Endothelial cell of umbilical vein (primary cell): ENCODE measurements at regions not wholly inside any gene's neighbourhood (a gene's known extent, or its start where the extent isn't known, plus 50 kb on each side); places are given as distances from the start of the nearest gene placed in this dataset.

ENCODE experiments used
- BruUV-seq: library from RNA; stranded (reverse); fragments of 400-500 nt; replicated peaks from 2 replicates; lab custom pipeline; 2021; lab: Mats Ljungman, UMichigan
- CTCF ChIA-PET: fragments of 300-600, 350-600 bp; sonication (Branson Sonifier 250); formaldehyde crosslinking; loops from one replicate; lab custom pipeline; 2021; ENCODE audit warnings: antibody characterized with exemption, inconsistent platforms; lab: Charles Lee
- POLR2A ChIA-PET: fragments of 300-600, 350-600 bp; sonication (Branson Sonifier 250); formaldehyde crosslinking; loops from one replicate; lab custom pipeline; 2021; ENCODE audit warnings: antibody characterized with exemption, inconsistent platforms; lab: Charles Lee
- DNase-seq: peaks from one replicate; pipeline ENCODE4 v3.0.0-alpha.2; 2011; ENCODE audit warnings: low read depth, low spot score
- FAIRE-seq: peaks from 2 replicates; lab custom pipeline; 2011; peaks lifted over from hg19 to GRCh38; lab: Jason Lieb, UNC
- H2AFZ ChIP-seq: 2 replicates; pipeline ENCODE4 v1.6.0; 2012; ENCODE audit warnings: low read depth, low read length, control low read depth, inconsistent platforms
- H3K27ac ChIP-seq: 2 replicates; pipeline ENCODE4 v1.5.1; 2011; ENCODE audit warnings: low read depth, mild to moderate bottlenecking, control low read depth, low read length, moderate library complexity; ENCODE audit not compliant: insufficient read depth
- H3K27me3 ChIP-seq, 2 experiments: 2 replicates each; pipeline versions ENCODE4 v1.6.0 to v1.6.1; 2011; ENCODE audit warnings: low read length in 2 of 2, mixed read lengths in 1 of 2; ENCODE audit not compliant: control insufficient read depth in 2 of 2, insufficient read depth in 2 of 2
- H3K36me3 ChIP-seq, 2 experiments: 2 replicates in 1 of 2; 3 replicates in 1 of 2; pipeline ENCODE4 v1.5.1; 2011; ENCODE audit warnings: low read length in 2 of 2, mild to moderate bottlenecking in 1 of 2, moderate library complexity in 1 of 2; ENCODE audit not compliant: control insufficient read depth in 2 of 2, insufficient read depth in 2 of 2; ENCODE audit errors: extremely low read depth in 1 of 2
- H3K4me1 ChIP-seq: 3 replicates; pipeline ENCODE4 v1.5.1; 2011; ENCODE audit warnings: mild to moderate bottlenecking, low read length; ENCODE audit not compliant: control insufficient read depth, insufficient read depth; ENCODE audit errors: extremely low read depth
- H3K4me2 ChIP-seq: 2 replicates; pipeline ENCODE4 v1.6.1; 2011; ENCODE audit warnings: low read length, control low read depth, mixed read lengths; ENCODE audit not compliant: insufficient read depth
- H3K4me3 ChIP-seq, 3 experiments: fragments of 200-600 bp in 1 of 3; sonication (generic), shearing (Covaris generic) in 1 of 3; replicated peaks in 1 of 3; 2 replicates each; pipeline ENCODE4 v1.5.1; 2011 to 2016; ENCODE audit warnings: control low read depth in 3 of 3, low read length in 3 of 3, mild to moderate bottlenecking in 2 of 3, inconsistent platforms in 1 of 3, low read depth in 1 of 3, moderate library complexity in 1 of 3; ENCODE audit not compliant: insufficient read depth in 1 of 3
- H3K79me2 ChIP-seq: 2 replicates; pipeline ENCODE4 v1.6.0; 2012; ENCODE audit warnings: low read length, inconsistent platforms; ENCODE audit not compliant: control insufficient read depth, insufficient read depth
- H3K9ac ChIP-seq: replicated peaks from 2 replicates; pipeline ENCODE3; 2011; ENCODE audit warnings: low read length, control low read depth; ENCODE audit not compliant: insufficient read depth; ENCODE audit errors: extremely low read depth
- H3K9me1 ChIP-seq: replicated peaks from 3 replicates; pipeline ENCODE4 v1.6.0; 2011; ENCODE audit warnings: mild to moderate bottlenecking, low read length; ENCODE audit not compliant: control insufficient read depth, insufficient read depth; ENCODE audit errors: extremely low read depth
- H3K9me3 ChIP-seq: replicated peaks from 2 replicates; pipeline ENCODE4 v1.5.1; 2012; ENCODE audit warnings: low read length, inconsistent platforms; ENCODE audit not compliant: control insufficient read depth, insufficient read depth
- H4K20me1 ChIP-seq: replicated peaks from 2 replicates; pipeline ENCODE3; 2011; ENCODE audit warnings: mild to moderate bottlenecking, low read length; ENCODE audit not compliant: control insufficient read depth, insufficient read depth; ENCODE audit errors: extremely low read depth
- EZH2 ChIP-seq: IDR thresholded peaks from 2 replicates; pipeline ENCODE4 v1.6.1; 2012; ENCODE audit warnings: borderline replicate concordance, low read depth, mild to moderate bottlenecking, moderate library complexity, low read length, inconsistent platforms; ENCODE audit not compliant: severe bottlenecking
- FOS ChIP-seq: IDR thresholded peaks from 2 replicates; pipeline ENCODE4 v1.6.1; 2011; ENCODE audit warnings: mild to moderate bottlenecking, low read length, moderate library complexity, borderline replicate concordance; ENCODE audit not compliant: insufficient read depth
- GATA2 ChIP-seq: IDR thresholded peaks from 2 replicates; pipeline ENCODE4 v1.7.0; 2011; ENCODE audit warnings: low read depth, mild to moderate bottlenecking, moderate library complexity, mixed read lengths, low read length; ENCODE audit not compliant: insufficient read length, insufficient read depth
- JUN ChIP-seq: IDR thresholded peaks from 2 replicates; pipeline ENCODE4 v1.6.1; 2011; ENCODE audit warnings: borderline replicate concordance, low read depth; ENCODE audit not compliant: insufficient read length, insufficient read depth
- MYC ChIP-seq: IDR thresholded peaks from one replicate; pipeline ENCODE4 v1.6.1; 2011; ENCODE audit warnings: mild to moderate bottlenecking, low read depth, low read length
- POLR2A ChIP-seq: IDR thresholded peaks from 2 replicates; pipeline ENCODE4 v1.6.1; 2012; ENCODE audit warnings: low read depth, mild to moderate bottlenecking, control low read depth, low read length
- POLR2AphosphoS5 ChIP-seq: IDR thresholded peaks from 2 replicates; pipeline ENCODE4 v1.6.1; 2012; ENCODE audit warnings: low read depth, mild to moderate bottlenecking, control low read depth, low read length, moderate library complexity; ENCODE audit not compliant: insufficient read depth
- dilution Hi-C: fragments of 300-500 bp; cut with MboI; formaldehyde crosslinking; loops from one replicate; pipeline ENCODE4 v1.15.0; 2019; ENCODE audit warnings: low sequenced_read_pairs; ENCODE audit not compliant: extremely low pct_ligation_motif_present
- intact Hi-C: fragments of 100-400 bp; cut with micrococcal nuclease; formaldehyde crosslinking; loops from one replicate; pipeline ENCODE4 v1.10.0; 2022
- TF ChIP-seq, protein P1 (sequence below): IDR thresholded peaks from 2 replicates; pipeline ENCODE4 v1.6.1; 2011; ENCODE audit not compliant: insufficient read depth, insufficient read length
- TF ChIP-seq, protein P2 (sequence below), 2 donors: IDR thresholded peaks; 1 replicate in 1 of 2; 2 replicates in 1 of 2; pipeline ENCODE4 v1.5.1; 2011; ENCODE audit warnings: low read length in 2 of 2, mild to moderate bottlenecking in 2 of 2, moderate library complexity in 2 of 2, control low read depth in 1 of 2, inconsistent platforms in 1 of 2, low read depth in 1 of 2; ENCODE audit not compliant: insufficient read depth in 1 of 2; ENCODE audit errors: extremely low read depth in 1 of 2

DNA sequence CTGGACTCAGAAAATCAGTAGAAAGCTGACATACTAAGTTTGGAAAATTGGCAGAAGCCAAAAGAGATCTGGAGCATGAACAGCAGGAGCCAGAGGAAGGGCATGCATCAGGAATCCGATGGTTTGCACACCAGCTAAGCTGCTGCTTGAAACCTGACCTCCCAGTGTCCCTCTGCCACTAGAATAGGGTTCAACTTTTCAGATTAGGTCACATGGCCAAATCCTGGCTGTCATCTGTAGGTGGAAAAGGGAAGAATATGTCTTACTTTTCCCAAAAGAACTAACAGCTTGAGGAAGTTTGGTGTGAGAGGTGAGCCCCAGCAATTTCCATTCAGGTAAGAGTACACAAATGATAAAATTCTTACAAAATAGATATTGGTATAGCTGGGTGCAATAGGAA is 732.6 kb downstream of the RERGL start:
- intact Hi-C loops = no loop called here
- Histone ChIP-seq H2AFZ (no peak overlapping the region), H3K9me1 (no peaks in the 10 kb centered on the region), H3K27ac (no peak overlapping the region), H3K9ac (no peak overlapping the region), H4K20me1 (no peaks in the 10 kb centered on the region), H3K4me2 (no peak overlapping the region), H3K36me3 (no peaks in the 10 kb centered on the region), H3K4me3 (no peak overlapping the region), H3K27me3 (no peaks in the 10 kb centered on the region), H3K9me3 (peaks cover 1% of the 10 kb centered on the region), H3K79me2 (no peaks in the 10 kb centered on the region), H3K4me1 (no peaks in the 10 kb centered on the region)
- CTCF ChIA-PET = no interaction called here
- dilution Hi-C loops = no loop called here
- no TSS peak for BruUV-seq
- DNase-seq = no peak
- POLR2A ChIA-PET = no interaction called here
- TF ChIP-seq POLR2AphosphoS5 (no peak), FOS (no peak), POLR2A (no peak), GATA2 (no peak), JUN (no peak), EZH2 (no peak), MYC (no peak)
- TF ChIP-seq, protein P1, sequence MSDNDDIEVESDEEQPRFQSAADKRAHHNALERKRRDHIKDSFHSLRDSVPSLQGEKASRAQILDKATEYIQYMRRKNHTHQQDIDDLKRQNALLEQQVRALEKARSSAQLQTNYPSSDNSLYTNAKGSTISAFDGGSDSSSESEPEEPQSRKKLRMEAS = no peak
- TF ChIP-seq, protein P2, sequence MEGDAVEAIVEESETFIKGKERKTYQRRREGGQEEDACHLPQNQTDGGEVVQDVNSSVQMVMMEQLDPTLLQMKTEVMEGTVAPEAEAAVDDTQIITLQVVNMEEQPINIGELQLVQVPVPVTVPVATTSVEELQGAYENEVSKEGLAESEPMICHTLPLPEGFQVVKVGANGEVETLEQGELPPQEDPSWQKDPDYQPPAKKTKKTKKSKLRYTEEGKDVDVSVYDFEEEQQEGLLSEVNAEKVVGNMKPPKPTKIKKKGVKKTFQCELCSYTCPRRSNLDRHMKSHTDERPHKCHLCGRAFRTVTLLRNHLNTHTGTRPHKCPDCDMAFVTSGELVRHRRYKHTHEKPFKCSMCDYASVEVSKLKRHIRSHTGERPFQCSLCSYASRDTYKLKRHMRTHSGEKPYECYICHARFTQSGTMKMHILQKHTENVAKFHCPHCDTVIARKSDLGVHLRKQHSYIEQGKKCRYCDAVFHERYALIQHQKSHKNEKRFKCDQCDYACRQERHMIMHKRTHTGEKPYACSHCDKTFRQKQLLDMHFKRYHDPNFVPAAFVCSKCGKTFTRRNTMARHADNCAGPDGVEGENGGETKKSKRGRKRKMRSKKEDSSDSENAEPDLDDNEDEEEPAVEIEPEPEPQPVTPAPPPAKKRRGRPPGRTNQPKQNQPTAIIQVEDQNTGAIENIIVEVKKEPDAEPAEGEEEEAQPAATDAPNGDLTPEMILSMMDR (IDR thresholded peaks at IDR 0.05; ENCODE audit: extremely low read depth in 1 of 2, insufficient read depth in 1 of 2, low read depth in 1 of 2, low read length in 2 of 2) = no peak
- no peak for FAIRE-seq
